ENCODE measurements at regions not wholly inside any gene's neighbourhood (a gene's known extent, or its start where the extent isn't known, plus 50 kb on each side); places are given as distances from the start of the nearest gene placed in this dataset.

DNA sequence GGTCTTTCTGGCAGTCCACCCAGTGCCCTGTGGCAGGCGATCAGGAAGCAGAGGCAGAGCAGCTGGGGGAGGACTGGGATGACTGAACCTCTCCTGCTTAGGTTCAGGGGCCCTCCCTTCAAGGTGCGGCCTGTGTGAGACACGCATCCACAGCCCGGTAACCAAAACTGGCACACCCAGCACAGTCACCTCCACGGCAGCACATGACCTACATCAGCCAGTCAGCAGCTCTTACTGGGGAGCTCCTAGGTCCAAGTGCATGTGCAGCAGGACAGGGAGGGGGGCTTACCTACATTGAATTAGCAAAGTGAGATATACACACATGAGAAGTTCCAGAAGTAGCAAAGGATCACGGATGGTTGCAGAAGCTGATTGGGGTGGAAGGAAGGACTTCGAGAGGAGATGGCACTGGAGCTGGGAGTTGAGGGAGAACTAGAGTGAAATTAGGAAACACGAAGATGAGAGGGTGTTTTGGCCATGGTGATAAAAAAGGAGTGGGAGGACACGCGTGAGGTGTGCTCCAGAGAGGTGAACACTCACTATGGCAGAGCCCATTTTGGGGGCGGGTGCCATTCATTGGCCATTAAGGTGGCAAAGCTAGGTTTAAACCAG, 51.4 kb upstream of the IRF2BP2 start:
- H3K4me3 Mint-ChIP-seq = no peak overlapping the region
- Histone ChIP-seq H2AFZ (ENCODE audit: insufficient read depth, low read depth, low read length, poor library complexity, severe bottlenecking) (no peak overlapping the region), H3K4me2 (replicated peaks; ENCODE audit: low read depth, low read length, poor library complexity, severe bottlenecking) (no peak overlapping the region), H3K27me3 (replicated peaks in 1 of 4; ENCODE audit: control extremely low read depth in 1 of 4, control insufficient read depth in 3 of 4, insufficient read depth in 4 of 4, low read length in 3 of 4) (no peaks in the 10 kb centered on the region), H3K27ac (ENCODE audit: low read length in 2 of 2) (no peak overlapping the region), H3K79me2 (ENCODE audit: control insufficient read depth, insufficient read depth, low read length) (no peaks in the 10 kb centered on the region), H3K4me3 (ENCODE audit: control extremely low read depth in 1 of 5, extremely low read depth in 1 of 5, insufficient read depth in 1 of 5, low read depth in 2 of 5, low read length in 4 of 5) (no peak overlapping the region), H3K36me3 (replicated peaks in 1 of 2; ENCODE audit: control extremely low read depth in 1 of 2, control insufficient read depth in 1 of 2, extremely low read depth in 1 of 2, insufficient read depth in 2 of 2, low read length in 1 of 2) (no peaks in the 10 kb centered on the region), H3K9ac (ENCODE audit: low read length) (no peak overlapping the region), H4K20me1 (ENCODE audit: control insufficient read depth, insufficient read depth, low read length, poor library complexity, severe bottlenecking) (no peaks in the 10 kb centered on the region), H3K9me3 (ENCODE audit: control extremely low read depth in 1 of 3, control insufficient read depth in 2 of 3, insufficient read depth in 1 of 3, low read length in 2 of 3) (no peaks in the 10 kb centered on the region), H3K4me1 (ENCODE audit: control insufficient read depth in 2 of 2, insufficient read depth in 2 of 2, low read length in 2 of 2) (peaks cover 0 to 3% of the 10 kb centered on the region in 2 donors)
- CTCF ChIA-PET = no interaction called here
- H3K4me1 Mint-ChIP-seq = peaks cover 5% of the 10 kb centered on the region
- TF ChIP-seq EZH2 (IDR thresholded peaks at IDR 0.05; ENCODE audit: borderline replicate concordance, insufficient read depth, low read depth, low read length, poor library complexity, severe bottlenecking) = no peak
- TF ChIP-seq CTCF (IDR thresholded peaks at IDR 0.05) = no peak
- no peaks in the 10 kb centered on the region for H3K9me3 Mint-ChIP-seq (ENCODE audit: insufficient read depth)
- WGBS (ENCODE audit: insufficient coverage) = 94% methylated on average over 10 of the region's 11 CpGs
- no peaks in the 10 kb centered on the region for H3K27me3 Mint-ChIP-seq
- intact Hi-C loops (cut with micrococcal nuclease) = no loop called here
- DNase-seq (no peak), ATAC-seq (ENCODE audit: low read depth) (no peak)
- no peak overlapping the region for H3K27ac Mint-ChIP-seq
- POLR2A ChIA-PET = no interaction called here

GRCh38 chr1:234660536-234661316, 50.7 kb upstream of the IRF2BP2 start:
- Histone ChIP-seq H3K4me2 (replicated peaks; ENCODE audit: low read depth, low read length, poor library complexity, severe bottlenecking) (no peak overlapping the region), H3K27ac (ENCODE audit: low read length in 2 of 2) (no peak overlapping the region), H3K9ac (ENCODE audit: low read length) (no peak overlapping the region), H3K79me2 (ENCODE audit: control insufficient read depth, insufficient read depth, low read length) (no peaks in the 10 kb centered on the region), H3K27me3 (replicated peaks in 1 of 4; ENCODE audit: control extremely low read depth in 1 of 4, control insufficient read depth in 3 of 4, insufficient read depth in 4 of 4, low read length in 3 of 4) (no peaks in the 10 kb centered on the region), H3K4me3 (ENCODE audit: control extremely low read depth in 1 of 5, extremely low read depth in 1 of 5, insufficient read depth in 1 of 5, low read depth in 2 of 5, low read length in 4 of 5) (no peak overlapping the region), H3K36me3 (replicated peaks in 1 of 2; ENCODE audit: control extremely low read depth in 1 of 2, control insufficient read depth in 1 of 2, extremely low read depth in 1 of 2, insufficient read depth in 2 of 2, low read length in 1 of 2) (no peaks in the 10 kb centered on the region), H3K9me3 (ENCODE audit: control extremely low read depth in 1 of 3, control insufficient read depth in 2 of 3, insufficient read depth in 1 of 3, low read length in 2 of 3) (no peaks in the 10 kb centered on the region), H2AFZ (ENCODE audit: insufficient read depth, low read depth, low read length, poor library complexity, severe bottlenecking) (no peak overlapping the region), H4K20me1 (ENCODE audit: control insufficient read depth, insufficient read depth, low read length, poor library complexity, severe bottlenecking) (no peaks in the 10 kb centered on the region), H3K4me1 (ENCODE audit: control insufficient read depth in 2 of 2, insufficient read depth in 2 of 2, low read length in 2 of 2) (peaks cover 0 to 3% of the 10 kb centered on the region in 2 donors)
- ChIA-PET CTCF (no interaction called here), POLR2A (no interaction called here)
- intact Hi-C loops (cut with micrococcal nuclease) = no loop called here
- TF ChIP-seq CTCF (IDR thresholded peaks at IDR 0.05) = no peak
- no peak for TF ChIP-seq EZH2 (IDR thresholded peaks at IDR 0.05; ENCODE audit: borderline replicate concordance, insufficient read depth, low read depth, low read length, poor library complexity, severe bottlenecking)
- WGBS (ENCODE audit: insufficient coverage) = 99% methylated on average over 16 of the region's 18 CpGs
- no peak overlapping the region for H3K27ac Mint-ChIP-seq
- H3K9me3 Mint-ChIP-seq (ENCODE audit: insufficient read depth) = no peaks in the 10 kb centered on the region
- H3K4me3 Mint-ChIP-seq = no peak overlapping the region
- no peaks in the 10 kb centered on the region for H3K27me3 Mint-ChIP-seq
- H3K4me1 Mint-ChIP-seq = peaks cover 5% of the 10 kb centered on the region
- no peak for DNase-seq
- ATAC-seq (ENCODE audit: low read depth) = no peak
